AG04450 (cell line): ENCODE measurements at regions not wholly inside any gene's neighbourhood (a gene's known extent, or its start where the extent isn't known, plus 50 kb on each side); places are given as distances from the start of the nearest gene placed in this dataset. TPM values are rescaled to one million over a fixed set of nuclear protein-coding genes. Genes with fewer than 3 reads are reported as not detected.

ENCODE experiments used
- CTCF ChIA-PET: fragments of 300-600, 350-600 bp; formaldehyde crosslinking; extraction: SDS; loops from one replicate; lab custom pipeline; 2022; ENCODE audit warnings: antibody characterized with exemption, inconsistent platforms; lab: Charles Lee
- POLR2A ChIA-PET: fragments of 350-600 bp; formaldehyde crosslinking; extraction: SDS; loops from one replicate; lab custom pipeline; 2021; ENCODE audit warnings: antibody characterized with exemption, inconsistent platforms; lab: Yijun Ruan, JAX
- DNase-seq: peaks from one replicate; pipeline ENCODE4 v3.0.0-alpha.2; 2011; ENCODE audit warnings: low read depth, low spot score
- H3K27ac ChIP-seq: one replicate; pipeline ENCODE4 v1.5.1; 2012; ENCODE audit warnings: low read depth, low read length, control low read depth
- H3K27me3 ChIP-seq: one replicate; pipeline ENCODE4 v1.6.0; 2012; ENCODE audit warnings: low read length; ENCODE audit not compliant: control insufficient read depth, insufficient read depth
- H3K4me3 ChIP-seq: 2 replicates; pipeline ENCODE4 v1.5.1; 2011; ENCODE audit warnings: mild to moderate bottlenecking, low read depth, low read length, control low read depth
- H3K9me3 ChIP-seq: 2 replicates; pipeline ENCODE4 v1.5.1; 2012; ENCODE audit warnings: low read length; ENCODE audit not compliant: control insufficient read depth, insufficient read depth
- CTCF ChIP-seq: IDR thresholded peaks from 2 replicates; pipeline ENCODE4 v1.5.1; 2011; ENCODE audit warnings: low read depth, low read length, control low read depth, inconsistent platforms
- small RNA-seq: library from RNA; depleted of rRNA; stranded (forward); fragments of <200 nt; gene quantifications from one replicate; pipeline ENCODE3, GENCODE V24; 2012; ENCODE audit warnings: low read depth; ENCODE audit not compliant: insufficient read length

- TF ChIP-seq CTCF: no peak
- Histone ChIP-seq H3K4me3 (no peak overlapping the region), H3K27ac (no peak overlapping the region), H3K9me3 (peaks cover 27% of the 10 kb centered on the region; the same call in 1 of the 2 replicates), H3K27me3 (no peaks in the 10 kb centered on the region)
- no peak for DNase-seq
- POLR2A ChIA-PET: no interaction called here
- CTCF ChIA-PET: no interaction called here
These were observed 56.3 kb upstream of the MAP10 start for GRCh38 chr1:232748910-232749368.

GRCh38 chr1:232751393-232752140 lies 53.6 kb upstream of the MAP10 start:
- H3K4me3 ChIP-seq: no peak overlapping the region
- no peak overlapping the region for H3K27ac ChIP-seq
- TF ChIP-seq CTCF: no peak
- DNase-seq: no peak
- no peaks in the 10 kb centered on the region for H3K27me3 ChIP-seq
- CTCF ChIA-PET: interaction anchor here (0.7 kb wide), 1 partner anchor 76 kb away, joined by 4 read pairs; no protein-coding TSS in a partner anchor
- POLR2A ChIA-PET: no interaction called here
- H3K9me3 ChIP-seq: peaks cover 18% of the 10 kb centered on the region; the same call in 1 of the 2 replicates

GRCh38 chr1:232752365-232752764 lies 52.9 kb upstream of the MAP10 start:
- POLR2A ChIA-PET: no interaction called here

GRCh38 chr1:232754930-232755329 lies 50.3 kb upstream of the MAP10 start:
- no peak for TF ChIP-seq CTCF
- Histone ChIP-seq H3K27me3 (no peaks in the 10 kb centered on the region), H3K4me3 (no peak overlapping the region), H3K27ac (no peak overlapping the region), H3K9me3 (no peaks in the 10 kb centered on the region)
- no peak for DNase-seq
- POLR2A ChIA-PET: no interaction called here
- CTCF ChIA-PET: no interaction called here

More at GRCh38 chr1:232752365-232752764, 52.9 kb upstream of the MAP10 start:
- no peak for DNase-seq
- Histone ChIP-seq H3K27me3 (no peaks in the 10 kb centered on the region), H3K4me3 (no peak overlapping the region), H3K9me3 (peaks cover 14% of the 10 kb centered on the region; the same call in 1 of the 2 replicates), H3K27ac (no peak overlapping the region)
- CTCF ChIA-PET: no interaction called here
- no peak for TF ChIP-seq CTCF

Small RNA genes lying in the stretch of these regions (small RNA-seq; reads per million reads assigned to genes)
- gene RNU6-1211P: not detected
